Esophagus squamous epithelium (tissue), 4 donors: ENCODE measurements at regions not wholly inside any gene's neighbourhood (a gene's known extent, or its start where the extent isn't known, plus 50 kb on each side); places are given as distances from the start of the nearest gene placed in this dataset.

ENCODE experiments used
- CTCF ChIP-seq, 6 experiments: fragments of 450-650 bp in 4 of 6; fragments of 200-600 bp in 2 of 6; sonication (generic) in 2 of 6; IDR thresholded peaks; one replicate each; pipeline ENCODE4 v1.5.1; 2016 to 2019; ENCODE audit warnings: antibody characterized with exemption in 6 of 6, mild to moderate bottlenecking in 4 of 6, moderate library complexity in 4 of 6
- POLR2A ChIP-seq, 4 donors: fragments of 450-650 bp; IDR thresholded peaks; one replicate each; pipeline ENCODE4 v1.6.1; 2017; ENCODE audit warnings: antibody characterized with exemption in 4 of 4, mild to moderate bottlenecking in 4 of 4, moderate library complexity in 3 of 4

GRCh38 chr20:22944936-22945335, 90.2 kb upstream of the SSTR4 start:
- TF ChIP-seq CTCF (IDR thresholded peaks at IDR 0.05) (no peak), POLR2A (IDR thresholded peaks at IDR 0.05) (no peak)
